Tibial nerve (tissue), 3 donors: ENCODE measurements at regions not wholly inside any gene's neighbourhood (a gene's known extent, or its start where the extent isn't known, plus 50 kb on each side); places are given as distances from the start of the nearest gene placed in this dataset.

Source experiments
- POLR2A ChIP-seq, 2 donors: fragments of 450-650 bp; IDR thresholded peaks; one replicate each; pipeline ENCODE4 v1.6.1; 2017; ENCODE audit warnings: antibody characterized with exemption in 2 of 2, mild to moderate bottlenecking in 2 of 2, moderate library complexity in 2 of 2
- TF ChIP-seq, protein P1 (sequence below), 5 experiments: fragments of 200-600 bp in 3 of 5; fragments of 450-650 bp in 2 of 5; sonication (generic) in 3 of 5; IDR thresholded peaks; one replicate each; pipeline ENCODE4 v1.5.1; 2016 to 2019; ENCODE audit warnings: antibody characterized with exemption in 5 of 5, mild to moderate bottlenecking in 3 of 5, moderate library complexity in 2 of 5

DNA sequence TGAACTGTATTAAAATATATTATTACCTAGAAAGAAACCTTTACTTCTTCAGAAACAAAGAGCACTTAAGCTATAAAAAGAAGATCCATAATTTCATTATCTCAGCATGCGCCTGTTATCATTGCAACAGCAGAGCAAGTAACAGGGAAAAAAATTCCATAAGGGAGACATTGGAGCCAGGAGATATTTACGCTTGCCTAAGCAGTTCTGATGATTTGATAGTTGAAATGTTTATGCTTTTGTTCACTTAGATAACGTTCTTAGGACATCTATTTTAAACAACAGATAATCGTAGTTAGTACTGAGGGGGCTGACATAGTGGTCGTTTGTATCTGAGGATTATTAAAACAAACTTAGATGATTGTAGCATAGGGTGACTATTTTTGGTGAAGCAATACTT is 252.5 kb downstream of the NNT start:
- no peak for TF ChIP-seq POLR2A (IDR thresholded peaks at IDR 0.05)
- TF ChIP-seq, protein P1, sequence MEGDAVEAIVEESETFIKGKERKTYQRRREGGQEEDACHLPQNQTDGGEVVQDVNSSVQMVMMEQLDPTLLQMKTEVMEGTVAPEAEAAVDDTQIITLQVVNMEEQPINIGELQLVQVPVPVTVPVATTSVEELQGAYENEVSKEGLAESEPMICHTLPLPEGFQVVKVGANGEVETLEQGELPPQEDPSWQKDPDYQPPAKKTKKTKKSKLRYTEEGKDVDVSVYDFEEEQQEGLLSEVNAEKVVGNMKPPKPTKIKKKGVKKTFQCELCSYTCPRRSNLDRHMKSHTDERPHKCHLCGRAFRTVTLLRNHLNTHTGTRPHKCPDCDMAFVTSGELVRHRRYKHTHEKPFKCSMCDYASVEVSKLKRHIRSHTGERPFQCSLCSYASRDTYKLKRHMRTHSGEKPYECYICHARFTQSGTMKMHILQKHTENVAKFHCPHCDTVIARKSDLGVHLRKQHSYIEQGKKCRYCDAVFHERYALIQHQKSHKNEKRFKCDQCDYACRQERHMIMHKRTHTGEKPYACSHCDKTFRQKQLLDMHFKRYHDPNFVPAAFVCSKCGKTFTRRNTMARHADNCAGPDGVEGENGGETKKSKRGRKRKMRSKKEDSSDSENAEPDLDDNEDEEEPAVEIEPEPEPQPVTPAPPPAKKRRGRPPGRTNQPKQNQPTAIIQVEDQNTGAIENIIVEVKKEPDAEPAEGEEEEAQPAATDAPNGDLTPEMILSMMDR (IDR thresholded peaks at IDR 0.05) = no peak
